GM12878 (cell line): ENCODE measurements at regions not wholly inside any gene's neighbourhood (a gene's known extent, or its start where the extent isn't known, plus 50 kb on each side); places are given as distances from the start of the nearest gene placed in this dataset.

ENCODE experiments used
- ATAC-seq: fragments of 200-7000 bp; cut with Tn5 transposase; 3 replicates; pipeline ENCODE4 v1.9.1; 2020; ENCODE audit warnings: mild to moderate bottlenecking, moderate library complexity
- BruUV-seq: library from RNA; stranded (reverse); fragments of 400-500 nt; replicated peaks from 2 replicates; lab custom pipeline; 2021; lab: Mats Ljungman, UMichigan
- CTCF ChIA-PET: fragments of 300-600 bp; sonication (Branson Sonifier 250); formaldehyde crosslinking; extraction: SDS; loops from one replicate; lab custom pipeline; 2021; ENCODE audit warnings: inconsistent platforms; lab: Yijun Ruan, JAX
- POLR2A ChIA-PET: fragments of 350-600 bp; formaldehyde crosslinking; extraction: SDS; loops from one replicate; lab custom pipeline; 2021; ENCODE audit warnings: inconsistent platforms; lab: Charles Lee
- RAD21 ChIA-PET: fragments of 300-600 bp; sonication (Branson Sonifier 250); formaldehyde crosslinking; loops from one replicate; lab custom pipeline; 2023; ENCODE audit warnings: antibody characterized with exemption; ENCODE audit not compliant: unreplicated experiment; lab: Charles Lee
- SMC1A ChIA-PET: fragments of 300-600 bp; sonication (Branson Sonifier 250); formaldehyde crosslinking; loops from one replicate; lab custom pipeline; 2023; ENCODE audit not compliant: unreplicated experiment, uncharacterized antibody; lab: Charles Lee
- DNase-seq: peaks from one replicate; pipeline ENCODE4 v3.0.0-alpha.2; 2011; ENCODE audit warnings: low read depth, low spot score
- FAIRE-seq: peaks from 3 replicates; lab custom pipeline; 2011; peaks lifted over from hg19 to GRCh38; lab: Jason Lieb, UNC
- H2AFZ ChIP-seq: 2 replicates; pipeline ENCODE4 v1.6.0; 2011; ENCODE audit warnings: low read depth, low read length, control low read depth; ENCODE audit not compliant: control insufficient read depth
- H3K27ac ChIP-seq: 2 replicates; pipeline ENCODE4 v1.5.1; 2011; ENCODE audit warnings: control low read depth; ENCODE audit not compliant: control insufficient read depth, insufficient read depth
- H3K27me3 ChIP-seq, 2 experiments: replicated peaks in 1 of 2; 2 replicates each; pipeline versions ENCODE4 v1.6.0 to v1.6.1; 2011; ENCODE audit warnings: low read length in 1 of 2; ENCODE audit not compliant: control insufficient read depth in 2 of 2, insufficient read depth in 2 of 2
- H3K36me3 ChIP-seq, 2 experiments: 2 replicates each; pipeline ENCODE4 v1.5.1; 2011; ENCODE audit warnings: low read length in 1 of 2; ENCODE audit not compliant: control insufficient read depth in 2 of 2, insufficient read depth in 2 of 2
- H3K4me1 ChIP-seq: 2 replicates; pipeline ENCODE4 v1.6.1; 2011; ENCODE audit warnings: mild to moderate bottlenecking, low read length, moderate library complexity, mixed read lengths; ENCODE audit not compliant: control insufficient read depth, insufficient read depth
- H3K4me2 ChIP-seq: 2 replicates; pipeline ENCODE4 v1.6.0; 2011; ENCODE audit warnings: control low read depth; ENCODE audit not compliant: control insufficient read depth, insufficient read depth
- H3K4me3 ChIP-seq: fragments of 200-600 bp; sonication (generic); 2 replicates; pipeline ENCODE4 v1.5.1; 2016
- H3K79me2 ChIP-seq: 2 replicates; pipeline ENCODE4 v1.6.0; 2011; ENCODE audit warnings: low read length; ENCODE audit not compliant: control insufficient read depth, insufficient read depth
- H3K9ac ChIP-seq: 2 replicates; pipeline ENCODE4 v1.8.0; 2011; ENCODE audit warnings: low read length, control low read depth, mixed read lengths; ENCODE audit not compliant: control insufficient read depth, insufficient read depth
- H3K9me3 ChIP-seq: replicated peaks from 3 replicates; pipeline ENCODE4 v1.5.1; 2011; ENCODE audit warnings: mild to moderate bottlenecking, low read length; ENCODE audit not compliant: control insufficient read depth, insufficient read depth
- H4K20me1 ChIP-seq: 2 replicates; pipeline ENCODE4 v1.6.0; 2011; ENCODE audit not compliant: control insufficient read depth, insufficient read depth
- NFIC ChIP-seq: IDR thresholded peaks from 2 replicates; pipeline ENCODE4 v1.6.1; 2012; ENCODE audit warnings: low read depth, mild to moderate bottlenecking, inconsistent platforms, low read length, moderate library complexity
- NFXL1 ChIP-seq: fragments of 450-650 bp; IDR thresholded peaks from 2 replicates; pipeline ENCODE4 v1.6.1; 2017; ENCODE audit warnings: antibody characterized with exemption, mild to moderate bottlenecking, borderline replicate concordance
- POLR2AphosphoS2 ChIP-seq: IDR thresholded peaks from 2 replicates; pipeline ENCODE4 v1.6.1; 2011; ENCODE audit warnings: low read depth, mild to moderate bottlenecking, low read length, improper control_type of control experiment, moderate library complexity
- POLR2AphosphoS5 ChIP-seq: IDR thresholded peaks from 2 replicates; pipeline ENCODE4 v1.6.1; 2011; ENCODE audit warnings: mild to moderate bottlenecking, low read length, inconsistent platforms
- RCOR1 ChIP-seq: conservative IDR thresholded peaks from 2 replicates; pipeline ENCODE4 v1.6.1; 2012; ENCODE audit warnings: low read depth, low read length, improper control_type of control experiment
- RUNX3 ChIP-seq: IDR thresholded peaks from 2 replicates; pipeline ENCODE4 v1.6.1; 2012; ENCODE audit warnings: low read length, inconsistent platforms
- SIN3A ChIP-seq: IDR thresholded peaks from 2 replicates; pipeline ENCODE4 v1.6.1; 2012; ENCODE audit warnings: low read depth, low read length, improper control_type of control experiment
- TBL1XR1 ChIP-seq: IDR thresholded peaks from 2 replicates; pipeline ENCODE4 v1.6.1; 2012; ENCODE audit warnings: low read depth, low read length, improper control_type of control experiment
- TCF3 ChIP-seq: IDR thresholded peaks from 2 replicates; pipeline ENCODE4 v1.6.1; 2012; ENCODE audit warnings: low read depth, mild to moderate bottlenecking, low read length, borderline replicate concordance; ENCODE audit not compliant: insufficient read depth
- TCF7 ChIP-seq: IDR thresholded peaks from 2 replicates; pipeline ENCODE4 v1.6.1; 2014; ENCODE audit warnings: antibody characterized with exemption, borderline replicate concordance
- WRNIP1 ChIP-seq: IDR thresholded peaks from 2 replicates; pipeline ENCODE4 v1.6.1; 2011; ENCODE audit warnings: low read depth, low read length, improper control_type of control experiment, borderline replicate concordance
- ZBTB4 ChIP-seq: fragments of 450-650 bp; formaldehyde crosslinking; IDR thresholded peaks from 2 replicates; pipeline ENCODE4 v1.4.0; 2022; ENCODE audit warnings: mild to moderate bottlenecking, moderate library complexity
- WGBS: methylation state at CpG from one replicate; pipeline ENCODE4 v1.1.6; 2016; ENCODE audit warnings: low lambda C conversion rate; ENCODE audit not compliant: insufficient replicate concordance, insufficient coverage; ENCODE audit errors: missing lambda C conversion rate; 5-methylcytosine and 5-hydroxymethylcytosine counted together
- in situ Hi-C: fragments of 300-500 bp; cut with MboI; formaldehyde crosslinking; loops from 9 replicates; pipeline ENCODE4 v1.14.3; 2018; ENCODE audit warnings: mixed read lengths
- intact Hi-C: fragments of 100-400 bp; cut with micrococcal nuclease; formaldehyde crosslinking; loops from one replicate; pipeline ENCODE4 v1.14.2; 2022; ENCODE audit not compliant: unreplicated experiment
- TF ChIP-seq, protein P1 (sequence below): fragments of 450-650 bp; formaldehyde crosslinking; IDR thresholded peaks from 2 replicates; pipeline ENCODE4 v1.5.0; 2022; ENCODE audit warnings: mild to moderate bottlenecking, missing genetic modification characterization
- TF ChIP-seq, protein P2 (sequence below): IDR thresholded peaks from 2 replicates; pipeline ENCODE4 v1.6.1; 2012; ENCODE audit warnings: low read depth, low read length, improper control_type of control experiment

DNA sequence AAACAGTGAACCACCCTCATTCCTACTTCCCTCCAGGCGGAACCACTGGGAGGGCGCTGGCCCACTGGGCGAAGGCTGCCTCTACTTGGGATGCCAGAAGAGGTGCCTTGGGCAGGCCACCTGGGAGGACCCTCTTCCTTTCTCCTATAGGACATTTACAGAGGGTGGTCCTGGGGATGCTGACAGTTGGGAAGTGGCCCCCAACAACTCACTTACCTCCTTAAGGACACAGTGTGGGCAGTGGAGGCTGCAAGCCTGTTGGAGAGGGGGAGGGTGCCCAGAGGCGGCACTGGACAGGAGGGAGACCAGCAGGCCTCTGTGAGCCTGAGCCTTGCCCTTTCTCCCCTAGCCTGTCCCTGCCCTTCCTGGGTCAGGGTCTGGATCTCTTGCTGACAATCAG lies 346.4 kb upstream of the HS6ST1 start (continued):
- TF ChIP-seq, protein P1, sequence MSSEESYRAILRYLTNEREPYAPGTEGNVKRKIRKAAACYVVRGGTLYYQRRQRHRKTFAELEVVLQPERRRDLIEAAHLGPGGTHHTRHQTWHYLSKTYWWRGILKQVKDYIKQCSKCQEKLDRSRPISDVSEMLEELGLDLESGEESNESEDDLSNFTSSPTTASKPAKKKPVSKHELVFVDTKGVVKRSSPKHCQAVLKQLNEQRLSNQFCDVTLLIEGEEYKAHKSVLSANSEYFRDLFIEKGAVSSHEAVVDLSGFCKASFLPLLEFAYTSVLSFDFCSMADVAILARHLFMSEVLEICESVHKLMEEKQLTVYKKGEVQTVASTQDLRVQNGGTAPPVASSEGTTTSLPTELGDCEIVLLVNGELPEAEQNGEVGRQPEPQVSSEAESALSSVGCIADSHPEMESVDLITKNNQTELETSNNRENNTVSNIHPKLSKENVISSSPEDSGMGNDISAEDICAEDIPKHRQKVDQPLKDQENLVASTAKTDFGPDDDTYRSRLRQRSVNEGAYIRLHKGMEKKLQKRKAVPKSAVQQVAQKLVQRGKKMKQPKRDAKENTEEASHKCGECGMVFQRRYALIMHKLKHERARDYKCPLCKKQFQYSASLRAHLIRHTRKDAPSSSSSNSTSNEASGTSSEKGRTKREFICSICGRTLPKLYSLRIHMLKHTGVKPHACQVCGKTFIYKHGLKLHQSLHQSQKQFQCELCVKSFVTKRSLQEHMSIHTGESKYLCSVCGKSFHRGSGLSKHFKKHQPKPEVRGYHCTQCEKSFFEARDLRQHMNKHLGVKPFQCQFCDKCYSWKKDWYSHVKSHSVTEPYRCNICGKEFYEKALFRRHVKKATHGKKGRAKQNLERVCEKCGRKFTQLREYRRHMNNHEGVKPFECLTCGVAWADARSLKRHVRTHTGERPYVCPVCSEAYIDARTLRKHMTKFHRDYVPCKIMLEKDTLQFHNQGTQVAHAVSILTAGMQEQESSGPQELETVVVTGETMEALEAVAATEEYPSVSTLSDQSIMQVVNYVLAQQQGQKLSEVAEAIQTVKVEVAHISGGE (CRISPR knock-in tag), result no peak
- TF ChIP-seq ZBTB4 (CRISPR knock-in tag), result no peak
- TF ChIP-seq POLR2AphosphoS2, result no peak
- no peak for TF ChIP-seq NFXL1
- no peak for TF ChIP-seq SIN3A
- no peak for TF ChIP-seq POLR2AphosphoS5

- no TSS peak for BruUV-seq
- SMC1A ChIA-PET, result no interaction called here
- H3K4me2 ChIP-seq, result no peak overlapping the region
- no peak overlapping the region for H2AFZ ChIP-seq
- H4K20me1 ChIP-seq, result no peaks in the 10 kb centered on the region
- no peak for TF ChIP-seq POLR2AphosphoS2
- TF ChIP-seq WRNIP1, result no peak
- TF ChIP-seq, protein P2, sequence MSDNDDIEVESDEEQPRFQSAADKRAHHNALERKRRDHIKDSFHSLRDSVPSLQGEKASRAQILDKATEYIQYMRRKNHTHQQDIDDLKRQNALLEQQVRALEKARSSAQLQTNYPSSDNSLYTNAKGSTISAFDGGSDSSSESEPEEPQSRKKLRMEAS, result no peak
- TF ChIP-seq TBL1XR1, result no peak
- TF ChIP-seq TCF3, result no peak
- TF ChIP-seq RUNX3, result no peak
- TF ChIP-seq TCF7, result no peak
- TF ChIP-seq ZBTB4 (CRISPR knock-in tag), result no peak
- no peak for TF ChIP-seq RCOR1
- no peak for TF ChIP-seq NFIC
- TF ChIP-seq, all 136 proteins: peak for 0
- FAIRE-seq, result no peak
- H3K79me2 ChIP-seq, result no peaks in the 10 kb centered on the region
- 51% methylated on average over 6 of the region's 6 CpGs for WGBS
- H3K27me3 ChIP-seq, result no peaks in the 10 kb centered on the region; a peak in 2 of 4 replicates
- no peaks in the 10 kb centered on the region for H3K9me3 ChIP-seq
- no peak overlapping the region for H3K27ac ChIP-seq
- no peak for ATAC-seq
- intact Hi-C loops (no loop called here), in situ Hi-C loops (no loop called here)
- H3K36me3 ChIP-seq, result no peaks in the 10 kb centered on the region
- no peak for DNase-seq
- RAD21 ChIA-PET, result no interaction called here
- no peak overlapping the region for H3K9ac ChIP-seq
- H3K4me3 ChIP-seq, result no peak overlapping the region
- POLR2A ChIA-PET, result no interaction called here
- CTCF ChIA-PET, result no interaction called here
- no peaks in the 10 kb centered on the region for H3K4me1 ChIP-seq
Observed at GRCh38 chr2:128666596-128666995, 347.9 kb upstream of the HS6ST1 start.
